Bone marrow (tissue), 2 donors: ENCODE measurements at regions not wholly inside any gene's neighbourhood (a gene's known extent, or its start where the extent isn't known, plus 50 kb on each side); places are given as distances from the start of the nearest gene placed in this dataset.

ENCODE experiments used
- DNase-seq, 2 donors: peaks; one replicate each; lab custom pipeline; 2025; lab: John Stamatoyannopoulos, UW

GRCh38 chr3:24596626-24597025 lies 102.0 kb upstream of the THRB start:
- DNase-seq: no peak

- no peak for DNase-seq
Observed at GRCh38 chr3:24598695-24599470, 104.2 kb upstream of the THRB start.

- no peak for DNase-seq
Observed at GRCh38 chr3:24601066-24601939, 106.7 kb upstream of the THRB start.

- no peak for DNase-seq
Observed at GRCh38 chr3:24604215-24604614, 109.6 kb upstream of the THRB start.

GRCh38 chr3:24605511-24606028 lies 110.9 kb upstream of the THRB start:
- DNase-seq: no peak

- DNase-seq: no peak
Observed at GRCh38 chr3:24607281-24607680, 112.6 kb upstream of the THRB start.

GRCh38 chr3:24608701-24609390 lies 114.2 kb upstream of the THRB start:
- no peak for DNase-seq

- DNase-seq: no peak
Observed at GRCh38 chr3:24614359-24614758, 119.7 kb upstream of the THRB start.

GRCh38 chr3:24615177-24615576 lies 120.5 kb upstream of the THRB start:
- DNase-seq: no peak

GRCh38 chr3:24616110-24616829 lies 121.6 kb upstream of the THRB start:
- no peak for DNase-seq

- DNase-seq: no peak
Observed at GRCh38 chr3:24622138-24622537, 127.5 kb upstream of the THRB start.

GRCh38 chr3:24622696-24623225 lies 128.1 kb upstream of the THRB start:
- DNase-seq: no peak

- DNase-seq: no peak
Observed at GRCh38 chr3:24623657-24624056, 129.0 kb upstream of the THRB start.

GRCh38 chr3:24624938-24625681 lies 130.5 kb upstream of the THRB start:
- DNase-seq: no peak

GRCh38 chr3:24628523-24629258 lies 134.0 kb upstream of the THRB start:
- DNase-seq: no peak

GRCh38 chr3:24631481-24631880 lies 136.8 kb upstream of the THRB start:
- DNase-seq: no peak

- no peak for DNase-seq
Observed at GRCh38 chr3:24639061-24639460, 144.4 kb upstream of the THRB start.

GRCh38 chr3:24639481-24640329 lies 145.1 kb upstream of the THRB start:
- no peak for DNase-seq

- peak in 1 of 2 donors; percentile 8 for DNase-seq
Observed at GRCh38 chr3:24640330-24640877, 145.8 kb upstream of the THRB start.
